Smooth muscle cell (in vitro differentiated cells): ENCODE measurements at regions not wholly inside any gene's neighbourhood (a gene's known extent, or its start where the extent isn't known, plus 50 kb on each side); places are given as distances from the start of the nearest gene placed in this dataset.

ENCODE experiments used
- DNase-seq: peaks from one replicate; lab custom pipeline; 2025; ENCODE audit not compliant: unreplicated experiment; lab: John Stamatoyannopoulos, UW
- H2AFZ ChIP-seq: fragments of 200-600 bp; sonication (generic); 2 replicates; pipeline ENCODE4 v1.6.0; 2016; ENCODE audit warnings: antibody characterized with exemption, low read depth, mild to moderate bottlenecking
- H3F3A ChIP-seq: fragments of 200-600 bp; sonication (generic); 2 replicates; pipeline ENCODE4 v1.6.0; 2017; ENCODE audit warnings: antibody characterized with exemption, low read depth
- H3K27ac ChIP-seq: fragments of 200-600 bp; sonication (generic); 2 replicates; pipeline ENCODE4 v1.5.1; 2016; ENCODE audit warnings: low read depth, mild to moderate bottlenecking
- H3K27me3 ChIP-seq: fragments of 200-600 bp; sonication (generic); 2 replicates; pipeline ENCODE4 v1.6.1; 2016; ENCODE audit warnings: low read depth, mild to moderate bottlenecking
- H3K36me3 ChIP-seq: fragments of 200-600 bp; sonication (generic); 2 replicates; pipeline ENCODE4 v1.5.1; 2016; ENCODE audit warnings: low read depth
- H3K4me1 ChIP-seq: fragments of 200-600 bp; sonication (generic); 2 replicates; pipeline ENCODE4 v1.5.1; 2016; ENCODE audit warnings: low read depth
- H3K4me2 ChIP-seq: fragments of 200-600 bp; sonication (generic); 2 replicates; pipeline ENCODE4 v1.6.0; 2016; ENCODE audit warnings: mild to moderate bottlenecking
- H3K4me3 ChIP-seq: fragments of 200-600 bp; sonication (generic); 2 replicates; pipeline ENCODE4 v1.5.1; 2016; ENCODE audit warnings: mild to moderate bottlenecking
- H3K79me2 ChIP-seq: fragments of 200-600 bp; sonication (generic); 2 replicates; pipeline ENCODE4 v1.6.0; 2016; ENCODE audit warnings: low read depth, mild to moderate bottlenecking
- H3K9ac ChIP-seq: fragments of 200-600 bp; sonication (generic); 2 replicates; pipeline ENCODE4 v1.6.0; 2016; ENCODE audit warnings: low read depth
- H3K9me3 ChIP-seq: fragments of 200-600 bp; sonication (generic); replicated peaks from 2 replicates; pipeline ENCODE4 v1.5.1; 2016; ENCODE audit warnings: low read depth
- H4K20me1 ChIP-seq: fragments of 200-600 bp; sonication (generic); 2 replicates; pipeline ENCODE4 v1.6.0; 2016; ENCODE audit warnings: low read depth
- CTCF ChIP-seq: fragments of 200-600 bp; sonication (generic); IDR thresholded peaks from 2 replicates; pipeline ENCODE4 v1.5.1; 2017; ENCODE audit warnings: borderline replicate concordance, mild to moderate bottlenecking, antibody characterized with exemption; ENCODE audit not compliant: insufficient read depth, poor library complexity, severe bottlenecking
- WGBS: methylation state at CpG from one replicate; pipeline ENCODE4 v1.1.7; 2016; ENCODE audit warnings: low lambda C conversion rate; 5-methylcytosine and 5-hydroxymethylcytosine counted together

DNA sequence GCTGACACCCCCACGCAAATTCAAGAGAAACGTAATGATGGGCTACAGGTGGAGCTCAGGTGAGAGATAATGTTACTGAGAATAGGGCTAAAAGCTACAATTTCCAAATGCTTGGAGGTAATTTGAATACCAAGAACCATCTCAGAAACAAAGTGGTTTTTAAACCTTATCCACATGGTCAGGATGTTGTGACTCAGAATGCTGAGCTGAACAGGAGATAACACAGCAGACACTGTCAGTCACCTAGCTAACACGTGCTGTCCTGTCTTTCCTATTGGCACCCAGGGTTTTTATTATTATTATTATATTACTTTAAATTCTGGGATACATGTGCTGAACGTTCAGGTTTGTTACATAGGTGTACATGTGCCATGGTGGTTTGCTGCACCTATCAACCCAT is 233.0 kb upstream of the MAF start:
- Histone ChIP-seq H3K4me2 (no peak overlapping the region), H2AFZ (no peak overlapping the region), H3K36me3 (peaks cover 3% of the 10 kb centered on the region), H3K27me3 (no peaks in the 10 kb centered on the region), H3F3A (no peaks in the 10 kb centered on the region), H3K9me3 (no peaks in the 10 kb centered on the region), H3K9ac (no peak overlapping the region), H3K4me3 (no peak overlapping the region), H4K20me1 (no peaks in the 10 kb centered on the region), H3K79me2 (no peaks in the 10 kb centered on the region), H3K4me1 (no peaks in the 10 kb centered on the region), H3K27ac (no peak overlapping the region)
- DNase-seq = no peak
- WGBS = 74% methylated on average over 4 of the region's 4 CpGs
- no peak for TF ChIP-seq CTCF

DNA sequence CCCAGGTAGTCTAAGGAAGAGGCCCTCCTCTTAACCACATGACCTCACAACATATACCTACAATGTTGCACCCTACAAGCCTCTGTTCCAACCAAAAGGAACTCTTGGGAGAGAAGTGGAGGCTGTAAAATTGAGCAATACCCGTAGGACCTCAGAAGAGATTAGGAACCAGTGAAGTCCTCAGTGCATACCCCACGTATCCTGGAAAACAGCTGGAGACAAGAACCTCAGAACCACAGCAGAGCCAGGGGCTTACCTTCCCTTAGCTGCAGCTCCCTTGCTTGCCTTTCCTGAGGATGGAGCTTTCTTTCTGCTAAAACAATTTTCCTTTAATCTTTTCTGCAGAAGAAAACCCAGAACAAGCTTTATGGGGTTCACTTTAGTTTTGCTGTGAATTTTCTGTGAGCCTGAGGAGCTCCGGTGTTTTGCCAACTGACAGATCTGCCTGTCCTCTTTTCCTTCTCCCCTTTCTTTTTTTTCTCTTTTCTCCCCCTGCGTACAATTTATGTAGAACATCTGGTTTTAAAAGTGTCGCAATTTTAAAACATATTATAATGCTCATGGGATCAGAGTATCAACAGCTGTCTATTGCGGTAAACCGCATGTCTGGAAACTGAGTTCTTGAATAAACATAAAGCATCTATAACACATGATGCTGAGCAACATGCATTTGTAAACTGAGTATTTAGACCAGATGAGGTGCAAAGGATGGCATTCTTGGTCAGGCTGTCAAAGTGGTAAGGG is 226.4 kb upstream of the MAF start:
- H3K4me1 ChIP-seq = no peaks in the 10 kb centered on the region
- H3K9me3 ChIP-seq = no peaks in the 10 kb centered on the region
- peak overlapping the region; percentile 68 for H3K27ac ChIP-seq
- H3K36me3 ChIP-seq = peaks cover 3% of the 10 kb centered on the region
- H3K4me3 ChIP-seq = no peak overlapping the region
- no peaks in the 10 kb centered on the region for H3K27me3 ChIP-seq
- no peaks in the 10 kb centered on the region for H3F3A ChIP-seq
- no peaks in the 10 kb centered on the region for H3K79me2 ChIP-seq
- no peak overlapping the region for H3K9ac ChIP-seq
- peak overlapping the region; percentile 57 for H3K4me2 ChIP-seq
- H2AFZ ChIP-seq = no peak overlapping the region
- no peak for TF ChIP-seq CTCF
- no peak for DNase-seq
- no peaks in the 10 kb centered on the region for H4K20me1 ChIP-seq
- WGBS = 45% methylated on average over 7 of the region's 7 CpGs

GRCh38 chr16:79825002-79825401 is 224.5 kb upstream of the MAF start:
- H3F3A ChIP-seq = no peaks in the 10 kb centered on the region
- no peak overlapping the region for H3K27ac ChIP-seq
- H3K9me3 ChIP-seq = no peaks in the 10 kb centered on the region
- 86% methylated on average over 1 of the region's 1 CpG for WGBS
- no peak overlapping the region for H3K9ac ChIP-seq
- no peak for TF ChIP-seq CTCF
- no peak for DNase-seq
- H3K4me3 ChIP-seq = no peak overlapping the region
- peaks cover 2% of the 10 kb centered on the region for H3K36me3 ChIP-seq
- no peak overlapping the region for H3K4me2 ChIP-seq
- H3K27me3 ChIP-seq = no peaks in the 10 kb centered on the region
- no peaks in the 10 kb centered on the region for H4K20me1 ChIP-seq
- H3K79me2 ChIP-seq = no peaks in the 10 kb centered on the region
- no peak overlapping the region for H2AFZ ChIP-seq
- H3K4me1 ChIP-seq = no peaks in the 10 kb centered on the region

DNA sequence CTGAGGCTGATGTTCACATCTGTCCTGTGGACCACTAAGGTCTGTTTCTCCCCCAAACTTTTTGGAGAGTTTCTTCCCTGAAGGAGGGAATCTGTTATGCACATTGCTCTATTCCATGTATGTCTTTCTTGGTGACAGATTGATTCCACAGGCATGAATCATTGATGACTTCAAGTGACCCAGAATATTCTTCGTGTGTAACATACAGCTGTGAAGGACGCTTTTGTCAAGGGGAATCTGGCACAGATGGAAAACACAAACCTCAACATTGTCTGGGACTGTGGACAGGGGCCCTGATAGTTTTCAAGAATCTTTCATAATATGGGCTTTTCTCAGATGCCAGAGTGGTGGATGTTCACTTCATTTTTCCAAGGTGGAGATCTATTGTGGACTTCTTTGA is 223.1 kb upstream of the MAF start:
- Histone ChIP-seq H3K4me3 (no peak overlapping the region), H3F3A (no peaks in the 10 kb centered on the region), H3K36me3 (no peaks in the 10 kb centered on the region), H3K9ac (no peak overlapping the region), H3K4me2 (peak overlapping the region; percentile 6), H3K27ac (peak overlapping the region; percentile 32), H3K4me1 (no peaks in the 10 kb centered on the region), H2AFZ (no peak overlapping the region), H3K9me3 (no peaks in the 10 kb centered on the region), H3K27me3 (no peaks in the 10 kb centered on the region), H3K79me2 (no peaks in the 10 kb centered on the region), H4K20me1 (no peaks in the 10 kb centered on the region)
- 11% methylated on average over 2 of the region's 2 CpGs for WGBS
- no peak for TF ChIP-seq CTCF
- DNase-seq = no peak
